Left lung (tissue), 4 donors: ENCODE measurements at regions not wholly inside any gene's neighbourhood (a gene's known extent, or its start where the extent isn't known, plus 50 kb on each side); places are given as distances from the start of the nearest gene placed in this dataset.
A peak's percentile ranks its signal among the peaks of the same experiment; 100 is the strongest.

Experiments used
- ATAC-seq: fragments of 200-7000 bp; cut with Tn5 transposase; one replicate; pipeline ENCODE4 v1.9.1; 2020; ENCODE audit warnings: moderate library complexity
- DNase-seq, 4 donors: peaks; one replicate each; pipeline ENCODE4 v3.0.0-alpha.2; 2013 to 2020
- H3K27ac ChIP-seq, 2 donors: fragments of 200-600 bp; sonication (generic) in 1 of 2; one replicate each; pipeline versions ENCODE4 v1.5.0 to v1.8.0; 2020 to 2021
- H3K27me3 ChIP-seq, 2 donors: fragments of 200-600 bp; sonication (generic) in 1 of 2; one replicate each; pipeline versions ENCODE4 v1.5.0 to v1.8.0; 2020 to 2021
- H3K36me3 ChIP-seq, 2 donors: fragments of 200-600 bp; sonication (generic) in 1 of 2; one replicate each; pipeline versions ENCODE4 v1.5.0 to v1.8.0; 2020 to 2021
- H3K4me1 ChIP-seq, 2 donors: fragments of 200-600 bp; one replicate each; pipeline ENCODE4 v1.8.0; 2021
- H3K4me3 ChIP-seq, 2 donors: fragments of 200-600 bp; sonication (generic) in 1 of 2; one replicate each; pipeline versions ENCODE4 v1.5.0 to v1.8.0; 2020 to 2021; ENCODE audit warnings: mild to moderate bottlenecking in 1 of 2
- H3K9me3 ChIP-seq, 2 donors: fragments of 200-600 bp; sonication (generic) in 1 of 2; one replicate each; pipeline versions ENCODE4 v1.5.0 to v1.8.0; 2020 to 2021
- intact Hi-C, 2 donors: fragments of 100-400 bp; cut with DNase I; formaldehyde crosslinking; loops; one replicate each; pipeline versions ENCODE4 v1.11.2 to v1.14.2; 2022
- TF ChIP-seq, protein P1 (sequence below), 2 donors: fragments of 200-600 bp; sonication (generic) in 1 of 2; IDR thresholded peaks; one replicate each; pipeline versions ENCODE4 v1.5.0 to v1.8.0; 2021; ENCODE audit warnings: antibody characterized with exemption in 2 of 2
- donor health status: DM: no; HTN: yes; CAD: no.
- donor health status: DM: no; HTN: no; CAD: no.

- Histone ChIP-seq H3K9me3 (no peaks in the 10 kb centered on the region), H3K4me1 (no peaks in the 10 kb centered on the region), H3K4me3 (no peak overlapping the region), H3K36me3 (no peaks in the 10 kb centered on the region), H3K27me3 (no peaks in the 10 kb centered on the region), H3K27ac (no peak overlapping the region)
- intact Hi-C loops: no loop called here
- ATAC-seq (no peak), DNase-seq (no peak)
- TF ChIP-seq, protein P1, sequence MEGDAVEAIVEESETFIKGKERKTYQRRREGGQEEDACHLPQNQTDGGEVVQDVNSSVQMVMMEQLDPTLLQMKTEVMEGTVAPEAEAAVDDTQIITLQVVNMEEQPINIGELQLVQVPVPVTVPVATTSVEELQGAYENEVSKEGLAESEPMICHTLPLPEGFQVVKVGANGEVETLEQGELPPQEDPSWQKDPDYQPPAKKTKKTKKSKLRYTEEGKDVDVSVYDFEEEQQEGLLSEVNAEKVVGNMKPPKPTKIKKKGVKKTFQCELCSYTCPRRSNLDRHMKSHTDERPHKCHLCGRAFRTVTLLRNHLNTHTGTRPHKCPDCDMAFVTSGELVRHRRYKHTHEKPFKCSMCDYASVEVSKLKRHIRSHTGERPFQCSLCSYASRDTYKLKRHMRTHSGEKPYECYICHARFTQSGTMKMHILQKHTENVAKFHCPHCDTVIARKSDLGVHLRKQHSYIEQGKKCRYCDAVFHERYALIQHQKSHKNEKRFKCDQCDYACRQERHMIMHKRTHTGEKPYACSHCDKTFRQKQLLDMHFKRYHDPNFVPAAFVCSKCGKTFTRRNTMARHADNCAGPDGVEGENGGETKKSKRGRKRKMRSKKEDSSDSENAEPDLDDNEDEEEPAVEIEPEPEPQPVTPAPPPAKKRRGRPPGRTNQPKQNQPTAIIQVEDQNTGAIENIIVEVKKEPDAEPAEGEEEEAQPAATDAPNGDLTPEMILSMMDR (IDR thresholded peaks at IDR 0.05): no peak
These were observed 474.7 kb upstream of the LRATD1 start for GRCh38 chr2:14157816-14158215.

- TF ChIP-seq, protein P1 (IDR thresholded peaks at IDR 0.05): no peak
- Histone ChIP-seq H3K4me3 (no peak overlapping the region), H3K27me3 (no peaks in the 10 kb centered on the region), H3K4me1 (no peaks in the 10 kb centered on the region), H3K36me3 (no peaks in the 10 kb centered on the region), H3K9me3 (peaks cover 0 to 20% of the 10 kb centered on the region in 2 donors), H3K27ac (no peak overlapping the region)
- DNase-seq (no peak), ATAC-seq (no peak)
- intact Hi-C loops: no loop called here
These were observed 452.2 kb upstream of the LRATD1 start for GRCh38 chr2:14180333-14180732.

DNA sequence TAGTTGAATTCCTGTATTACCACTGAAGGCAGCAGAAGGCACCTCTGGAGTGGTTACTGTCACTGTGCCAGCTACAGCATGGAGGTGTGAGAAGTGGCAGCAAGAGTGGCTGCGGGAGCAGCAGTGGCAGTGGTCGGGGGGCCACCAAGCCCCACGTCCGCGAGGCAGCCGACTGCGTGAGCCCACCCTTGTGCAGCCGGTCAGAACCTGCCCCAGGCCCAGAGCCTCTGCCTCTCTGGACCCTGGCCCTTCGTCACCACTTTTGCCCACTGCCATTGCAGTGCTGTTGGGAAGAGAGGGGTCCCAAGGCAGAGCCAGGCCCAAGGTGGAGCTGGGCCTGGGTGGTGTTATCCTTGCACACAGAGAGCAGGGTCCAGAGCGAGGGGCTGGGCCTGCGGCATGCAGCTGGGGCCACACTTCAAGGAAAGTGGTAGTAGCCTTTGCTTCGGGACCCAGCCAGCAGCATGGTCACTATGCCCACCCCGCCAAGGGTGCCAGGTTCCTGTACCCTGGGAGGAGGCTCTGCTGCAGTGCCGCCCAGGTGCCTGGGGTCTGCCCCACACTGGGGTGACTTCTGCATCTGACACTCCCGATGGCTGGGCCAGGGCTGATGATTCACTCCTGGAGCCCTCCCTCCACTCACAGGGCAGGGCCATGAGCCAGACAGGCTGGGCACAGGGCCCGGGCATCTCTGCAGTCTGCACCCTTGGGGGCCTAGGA, 450.1 kb upstream of the LRATD1 start:
- TF ChIP-seq, protein P1 (IDR thresholded peaks at IDR 0.05): no peak
- Histone ChIP-seq H3K27me3 (no peaks in the 10 kb centered on the region), H3K27ac (no peak overlapping the region), H3K4me3 (no peak overlapping the region), H3K36me3 (no peaks in the 10 kb centered on the region), H3K9me3 (peaks cover 0 to 15% of the 10 kb centered on the region in 2 donors), H3K4me1 (no peaks in the 10 kb centered on the region)
- intact Hi-C loops: no loop called here
- ATAC-seq (no peak), DNase-seq (peak in 1 of 4 donors; percentile 51)

- TF ChIP-seq, protein P1 (IDR thresholded peaks at IDR 0.05): no peak
- intact Hi-C loops: no loop called here
- DNase-seq (no peak), ATAC-seq (no peak)
- no peaks in the 10 kb centered on the region for H3K36me3 ChIP-seq
- no peak overlapping the region for H3K4me3 ChIP-seq
- no peaks in the 10 kb centered on the region for H3K4me1 ChIP-seq
- no peaks in the 10 kb centered on the region for H3K27me3 ChIP-seq
- no peak overlapping the region for H3K27ac ChIP-seq
- H3K9me3 ChIP-seq: peaks cover 0 to 13% of the 10 kb centered on the region in 2 donors
These were observed 446.6 kb upstream of the LRATD1 start for GRCh38 chr2:14185906-14186305.

GRCh38 chr2:14188446-14188845, 444.1 kb upstream of the LRATD1 start:
- H3K36me3 ChIP-seq: no peaks in the 10 kb centered on the region
- H3K4me3 ChIP-seq: no peak overlapping the region
- ATAC-seq (no peak), DNase-seq (no peak)
- H3K9me3 ChIP-seq: peaks cover 0 to under 1% of the 10 kb centered on the region in 2 donors
- no peak overlapping the region for H3K27ac ChIP-seq
- intact Hi-C loops: no loop called here
- H3K27me3 ChIP-seq: no peaks in the 10 kb centered on the region
- TF ChIP-seq, protein P1 (IDR thresholded peaks at IDR 0.05): no peak
- H3K4me1 ChIP-seq: no peaks in the 10 kb centered on the region
